ENCODE measurements at regions not wholly inside any gene's neighbourhood (a gene's known extent, or its start where the extent isn't known, plus 50 kb on each side); places are given as distances from the start of the nearest gene placed in this dataset.

GRCh38 chr3:154734468-154734867, 304.5 kb upstream of the GPR149 start:
- TF ChIP-seq, protein P1, sequence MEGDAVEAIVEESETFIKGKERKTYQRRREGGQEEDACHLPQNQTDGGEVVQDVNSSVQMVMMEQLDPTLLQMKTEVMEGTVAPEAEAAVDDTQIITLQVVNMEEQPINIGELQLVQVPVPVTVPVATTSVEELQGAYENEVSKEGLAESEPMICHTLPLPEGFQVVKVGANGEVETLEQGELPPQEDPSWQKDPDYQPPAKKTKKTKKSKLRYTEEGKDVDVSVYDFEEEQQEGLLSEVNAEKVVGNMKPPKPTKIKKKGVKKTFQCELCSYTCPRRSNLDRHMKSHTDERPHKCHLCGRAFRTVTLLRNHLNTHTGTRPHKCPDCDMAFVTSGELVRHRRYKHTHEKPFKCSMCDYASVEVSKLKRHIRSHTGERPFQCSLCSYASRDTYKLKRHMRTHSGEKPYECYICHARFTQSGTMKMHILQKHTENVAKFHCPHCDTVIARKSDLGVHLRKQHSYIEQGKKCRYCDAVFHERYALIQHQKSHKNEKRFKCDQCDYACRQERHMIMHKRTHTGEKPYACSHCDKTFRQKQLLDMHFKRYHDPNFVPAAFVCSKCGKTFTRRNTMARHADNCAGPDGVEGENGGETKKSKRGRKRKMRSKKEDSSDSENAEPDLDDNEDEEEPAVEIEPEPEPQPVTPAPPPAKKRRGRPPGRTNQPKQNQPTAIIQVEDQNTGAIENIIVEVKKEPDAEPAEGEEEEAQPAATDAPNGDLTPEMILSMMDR (IDR thresholded peaks at IDR 0.05) = no peak
- TF ChIP-seq EP300 (IDR thresholded peaks at IDR 0.05) = no peak
- TF ChIP-seq POLR2A (IDR thresholded peaks at IDR 0.05) = no peak
